ENCODE measurements at regions not wholly inside any gene's neighbourhood (a gene's known extent, or its start where the extent isn't known, plus 50 kb on each side); places are given as distances from the start of the nearest gene placed in this dataset.

DNA sequence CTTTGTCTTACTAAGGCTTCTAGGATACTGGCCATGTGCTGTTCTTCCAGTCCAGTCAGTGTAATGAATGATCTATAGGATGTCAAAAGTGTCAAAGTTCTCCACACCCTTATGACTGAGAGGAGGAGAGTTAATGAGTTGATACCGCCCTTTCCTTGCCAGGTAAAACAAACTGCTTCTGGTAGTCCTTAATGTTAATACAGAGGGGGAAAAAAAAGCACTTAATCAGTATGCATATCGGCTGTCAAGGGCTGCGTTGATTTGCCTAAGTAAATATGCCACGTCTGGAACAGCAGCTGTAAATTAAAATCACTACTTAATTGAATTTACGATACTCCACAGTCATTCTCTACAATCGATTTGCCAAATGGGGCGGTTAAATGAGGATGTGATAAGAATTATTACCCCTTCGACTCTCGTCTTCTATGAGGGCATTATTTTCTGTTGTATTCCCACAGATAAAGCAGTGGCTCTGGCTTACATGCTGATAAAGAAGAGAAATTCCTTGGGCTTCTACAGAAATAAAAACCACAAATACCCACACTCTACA is 416.0 kb downstream of the KCNH5 start:
- FAIRE-seq (no peak), ATAC-seq (no peak), DNase-seq (ENCODE audit: low spot score) (no peak)
- no peaks in the 10 kb centered on the region for H4K20me1 ChIP-seq (ENCODE audit: insufficient read depth, low read length)
- H3K4me2 ChIP-seq (ENCODE audit: low read depth, low read length), result no peak overlapping the region
- no peak overlapping the region for H3K4me3 ChIP-seq (replicated peaks in 1 of 3; ENCODE audit: insufficient read depth in 1 of 3, low read depth in 2 of 3, low read length in 3 of 3)
- H3K79me2 ChIP-seq (ENCODE audit: insufficient read depth, low read length), result no peaks in the 10 kb centered on the region
- no peaks in the 10 kb centered on the region; the same call in 1 of the 2 replicates for H3K9me3 ChIP-seq (ENCODE audit: low read length)
- ChIA-PET POLR2A (no interaction called here), CTCF (ENCODE audit: low intra/inter-chr PET ratio, low total read pairs) (no interaction called here)
- 25% methylated on average over 9 of the region's 9 CpGs for WGBS (ENCODE audit: low lambda C conversion rate)
- in situ Hi-C loops (cut with HindIII; ENCODE audit: extremely low pct_ligation_motif_present, low pct_unique_long_range_greater_than_20kb), result no loop called here
- H3K36me3 ChIP-seq (replicated peaks in 1 of 2; ENCODE audit: control insufficient read depth in 1 of 2, insufficient read depth in 2 of 2, low read length in 2 of 2), result no peaks in the 10 kb centered on the region
- no peak overlapping the region for H3K27ac ChIP-seq (ENCODE audit: extremely low read length, insufficient read depth, low read length)
- no peaks in the 10 kb centered on the region for H3K4me1 ChIP-seq (ENCODE audit: insufficient read depth, low read length)
- no peaks in the 10 kb centered on the region for H3K27me3 ChIP-seq (ENCODE audit: control insufficient read depth in 1 of 2, insufficient read depth in 2 of 2, low read length in 2 of 2)
- intact Hi-C loops (cut with micrococcal nuclease; ENCODE audit: unreplicated experiment), result no loop called here
- H2AFZ ChIP-seq (ENCODE audit: low read length), result no peak overlapping the region
- no TSS peak for BruUV-seq (replicated peaks)
- H3K9ac ChIP-seq (ENCODE audit: insufficient read depth, low read depth, low read length), result no peak overlapping the region
- no peak for TF ChIP-seq ZNF816 (CRISPR knock-in tag; IDR thresholded peaks at IDR 0.05; ENCODE audit: borderline replicate concordance)
- TF ChIP-seq, protein P1, sequence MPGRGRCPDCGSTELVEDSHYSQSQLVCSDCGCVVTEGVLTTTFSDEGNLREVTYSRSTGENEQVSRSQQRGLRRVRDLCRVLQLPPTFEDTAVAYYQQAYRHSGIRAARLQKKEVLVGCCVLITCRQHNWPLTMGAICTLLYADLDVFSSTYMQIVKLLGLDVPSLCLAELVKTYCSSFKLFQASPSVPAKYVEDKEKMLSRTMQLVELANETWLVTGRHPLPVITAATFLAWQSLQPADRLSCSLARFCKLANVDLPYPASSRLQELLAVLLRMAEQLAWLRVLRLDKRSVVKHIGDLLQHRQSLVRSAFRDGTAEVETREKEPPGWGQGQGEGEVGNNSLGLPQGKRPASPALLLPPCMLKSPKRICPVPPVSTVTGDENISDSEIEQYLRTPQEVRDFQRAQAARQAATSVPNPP (CRISPR knock-in tag; IDR thresholded peaks at IDR 0.05), result no peak
- no peak for TF ChIP-seq TCF7L2 (IDR thresholded peaks at IDR 0.05; ENCODE audit: low read depth, low read length)
- TF ChIP-seq, protein P2, sequence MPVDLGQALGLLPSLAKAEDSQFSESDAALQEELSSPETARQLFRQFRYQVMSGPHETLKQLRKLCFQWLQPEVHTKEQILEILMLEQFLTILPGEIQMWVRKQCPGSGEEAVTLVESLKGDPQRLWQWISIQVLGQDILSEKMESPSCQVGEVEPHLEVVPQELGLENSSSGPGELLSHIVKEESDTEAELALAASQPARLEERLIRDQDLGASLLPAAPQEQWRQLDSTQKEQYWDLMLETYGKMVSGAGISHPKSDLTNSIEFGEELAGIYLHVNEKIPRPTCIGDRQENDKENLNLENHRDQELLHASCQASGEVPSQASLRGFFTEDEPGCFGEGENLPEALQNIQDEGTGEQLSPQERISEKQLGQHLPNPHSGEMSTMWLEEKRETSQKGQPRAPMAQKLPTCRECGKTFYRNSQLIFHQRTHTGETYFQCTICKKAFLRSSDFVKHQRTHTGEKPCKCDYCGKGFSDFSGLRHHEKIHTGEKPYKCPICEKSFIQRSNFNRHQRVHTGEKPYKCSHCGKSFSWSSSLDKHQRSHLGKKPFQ (CRISPR knock-in tag; IDR thresholded peaks at IDR 0.05; ENCODE audit: insufficient replicate concordance), result no peak
- TF ChIP-seq, protein P3, sequence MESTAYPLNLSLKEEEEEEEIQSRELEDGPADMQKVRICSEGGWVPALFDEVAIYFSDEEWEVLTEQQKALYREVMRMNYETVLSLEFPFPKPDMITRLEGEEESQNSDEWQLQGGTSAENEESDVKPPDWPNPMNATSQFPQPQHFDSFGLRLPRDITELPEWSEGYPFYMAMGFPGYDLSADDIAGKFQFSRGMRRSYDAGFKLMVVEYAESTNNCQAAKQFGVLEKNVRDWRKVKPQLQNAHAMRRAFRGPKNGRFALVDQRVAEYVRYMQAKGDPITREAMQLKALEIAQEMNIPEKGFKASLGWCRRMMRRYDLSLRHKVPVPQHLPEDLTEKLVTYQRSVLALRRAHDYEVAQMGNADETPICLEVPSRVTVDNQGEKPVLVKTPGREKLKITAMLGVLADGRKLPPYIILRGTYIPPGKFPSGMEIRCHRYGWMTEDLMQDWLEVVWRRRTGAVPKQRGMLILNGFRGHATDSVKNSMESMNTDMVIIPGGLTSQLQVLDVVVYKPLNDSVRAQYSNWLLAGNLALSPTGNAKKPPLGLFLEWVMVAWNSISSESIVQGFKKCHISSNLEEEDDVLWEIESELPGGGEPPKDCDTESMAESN (CRISPR knock-in tag; conservative IDR thresholded peaks at IDR 0.05), result no peak
- TF ChIP-seq HOXA9 (CRISPR knock-in tag; IDR thresholded peaks at IDR 0.05; ENCODE audit: borderline replicate concordance), result no peak
- TF ChIP-seq ZBTB42 (CRISPR knock-in tag; IDR thresholded peaks at IDR 0.05), result no peak
- TF ChIP-seq SOX5 (CRISPR knock-in tag; IDR thresholded peaks at IDR 0.05; ENCODE audit: borderline replicate concordance), result no peak
- no peak for TF ChIP-seq AGO1 (IDR thresholded peaks at IDR 0.05; ENCODE audit: low read depth, low read length, poor library complexity, severe bottlenecking)
- TF ChIP-seq, protein P4, sequence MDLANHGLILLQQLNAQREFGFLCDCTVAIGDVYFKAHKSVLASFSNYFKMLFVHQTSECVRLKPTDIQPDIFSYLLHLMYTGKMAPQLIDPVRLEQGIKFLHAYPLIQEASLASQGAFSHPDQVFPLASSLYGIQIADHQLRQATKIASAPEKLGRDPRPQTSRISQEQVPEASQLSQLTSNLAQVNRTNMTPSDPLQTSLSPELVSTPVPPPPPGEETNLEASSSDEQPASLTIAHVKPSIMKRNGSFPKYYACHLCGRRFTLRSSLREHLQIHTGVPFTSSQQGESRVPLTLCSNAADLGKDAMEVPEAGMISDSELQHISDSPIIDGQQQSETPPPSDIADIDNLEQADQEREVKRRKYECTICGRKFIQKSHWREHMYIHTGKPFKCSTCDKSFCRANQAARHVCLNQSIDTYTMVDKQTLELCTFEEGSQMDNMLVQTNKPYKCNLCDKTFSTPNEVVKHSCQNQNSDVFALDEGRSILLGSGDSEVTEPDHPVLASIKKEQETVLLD (CRISPR knock-in tag; IDR thresholded peaks at IDR 0.05; ENCODE audit: low read depth), result no peak
- no peak for TF ChIP-seq MBNL3 (CRISPR knock-in tag; conservative IDR thresholded peaks at IDR 0.05)
- no peak for TF ChIP-seq PTBP1 (IDR thresholded peaks at IDR 0.05; ENCODE audit: low read depth, low read length, poor library complexity, severe bottlenecking)
- no peak for TF ChIP-seq GTF3A (CRISPR knock-in tag; conservative IDR thresholded peaks at IDR 0.05)
- TF ChIP-seq, protein P5, sequence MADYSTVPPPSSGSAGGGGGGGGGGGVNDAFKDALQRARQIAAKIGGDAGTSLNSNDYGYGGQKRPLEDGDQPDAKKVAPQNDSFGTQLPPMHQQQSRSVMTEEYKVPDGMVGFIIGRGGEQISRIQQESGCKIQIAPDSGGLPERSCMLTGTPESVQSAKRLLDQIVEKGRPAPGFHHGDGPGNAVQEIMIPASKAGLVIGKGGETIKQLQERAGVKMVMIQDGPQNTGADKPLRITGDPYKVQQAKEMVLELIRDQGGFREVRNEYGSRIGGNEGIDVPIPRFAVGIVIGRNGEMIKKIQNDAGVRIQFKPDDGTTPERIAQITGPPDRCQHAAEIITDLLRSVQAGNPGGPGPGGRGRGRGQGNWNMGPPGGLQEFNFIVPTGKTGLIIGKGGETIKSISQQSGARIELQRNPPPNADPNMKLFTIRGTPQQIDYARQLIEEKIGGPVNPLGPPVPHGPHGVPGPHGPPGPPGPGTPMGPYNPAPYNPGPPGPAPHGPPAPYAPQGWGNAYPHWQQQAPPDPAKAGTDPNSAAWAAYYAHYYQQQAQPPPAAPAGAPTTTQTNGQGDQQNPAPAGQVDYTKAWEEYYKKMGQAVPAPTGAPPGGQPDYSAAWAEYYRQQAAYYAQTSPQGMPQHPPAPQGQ (CRISPR knock-in tag; IDR thresholded peaks at IDR 0.05; ENCODE audit: borderline replicate concordance), result no peak
- TF ChIP-seq TBL1XR1 (IDR thresholded peaks at IDR 0.05; ENCODE audit: borderline replicate concordance, low read length, partially characterized antibody), result no peak
- no peak for TF ChIP-seq ZNF335 (CRISPR knock-in tag; IDR thresholded peaks at IDR 0.05)

Measured in HepG2 (cell line).